ENCODE measurements at regions not wholly inside any gene's neighbourhood (a gene's known extent, or its start where the extent isn't known, plus 50 kb on each side); places are given as distances from the start of the nearest gene placed in this dataset.

DNA sequence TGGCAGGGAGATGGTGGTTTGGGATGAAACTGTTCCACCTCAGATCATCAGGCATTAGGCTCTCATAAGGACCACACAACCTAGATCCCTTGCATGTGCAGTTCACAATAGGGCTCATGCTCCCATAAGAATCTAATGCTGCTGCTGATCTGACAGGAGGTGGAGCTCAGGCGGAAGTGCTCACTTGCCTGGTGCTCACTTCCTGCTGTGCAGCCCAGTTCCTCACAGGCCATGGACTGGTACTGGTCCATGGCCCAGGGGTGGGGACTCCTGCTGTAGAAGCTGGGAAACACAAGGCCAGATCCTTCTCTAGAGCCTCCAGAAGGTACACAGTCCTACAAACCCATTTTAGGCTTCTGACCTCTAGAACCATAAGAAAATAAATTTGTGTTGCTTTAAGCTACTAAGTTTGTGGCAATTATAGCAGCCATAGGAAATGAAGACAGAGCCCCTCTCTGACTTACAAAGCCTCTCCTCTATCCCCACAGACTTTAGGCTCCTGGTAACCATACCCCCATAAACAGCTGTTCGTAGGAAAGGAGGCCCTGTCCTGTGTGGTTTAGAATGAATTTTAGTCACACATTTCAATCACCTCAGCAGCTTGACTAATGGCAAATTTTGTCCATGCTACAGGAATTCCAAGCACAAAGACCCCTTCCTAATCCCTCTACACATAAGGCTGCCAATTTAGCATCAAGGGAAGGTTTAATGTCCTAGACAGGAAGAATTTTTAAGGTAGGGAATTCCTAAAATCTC is 206.1 kb upstream of the PHYHIPL start:
- no peak for DNase-seq (ENCODE audit: low read depth in 2 of 2)

DNA sequence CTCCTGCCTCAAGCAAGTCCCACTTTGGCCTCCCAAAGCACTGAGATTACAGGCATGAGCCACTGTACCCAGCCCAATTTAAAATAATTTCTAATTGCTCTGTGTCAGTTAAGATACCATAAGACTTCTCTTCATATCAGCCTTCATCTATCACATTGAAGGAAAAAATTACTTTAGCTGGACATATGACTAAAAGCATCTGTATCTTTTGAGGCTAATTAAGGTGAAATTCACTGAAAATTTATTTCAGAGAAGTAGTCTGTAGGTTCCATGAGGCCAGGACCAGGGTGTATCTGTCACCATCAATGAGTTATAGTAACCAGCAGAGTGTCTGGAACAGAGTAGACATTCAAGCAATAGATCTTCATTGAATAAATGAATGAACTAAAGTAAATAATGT is 205.2 kb upstream of the PHYHIPL start:
- no peak for DNase-seq (ENCODE audit: low read depth in 2 of 2)

DNA sequence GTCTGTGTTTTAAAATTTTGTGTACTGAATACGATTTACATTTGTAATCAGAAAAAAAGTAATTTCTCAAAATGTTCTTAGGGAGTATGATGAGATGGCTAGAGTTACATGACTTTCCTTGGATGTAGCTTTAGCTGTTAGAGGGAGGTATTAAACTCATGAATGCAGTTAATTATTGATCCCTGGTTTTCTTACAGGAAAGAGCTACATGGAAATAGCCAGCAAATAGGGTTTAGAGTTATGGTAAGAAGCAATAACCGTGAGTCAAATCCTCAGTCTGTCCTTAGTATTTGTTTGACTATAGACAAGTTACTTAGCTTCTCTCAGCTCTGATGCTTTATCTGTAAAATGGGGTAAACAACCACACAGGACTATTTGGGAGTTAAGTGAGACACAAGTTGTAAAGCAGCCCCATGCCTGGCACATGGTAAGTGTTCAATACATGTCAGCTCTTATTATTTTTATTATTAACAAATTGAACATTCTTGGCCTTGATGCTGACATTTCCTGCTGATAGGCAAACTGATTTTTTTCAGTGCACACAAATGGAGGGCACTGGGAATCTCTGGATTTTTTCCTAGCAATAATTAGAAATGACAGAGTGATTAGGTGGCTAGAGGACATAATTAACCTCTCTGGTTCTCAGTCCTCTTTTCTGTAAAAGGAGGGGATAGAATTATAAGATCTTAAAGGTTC is 204.5 kb upstream of the PHYHIPL start:
- no peak for DNase-seq (ENCODE audit: low read depth in 2 of 2)

DNA sequence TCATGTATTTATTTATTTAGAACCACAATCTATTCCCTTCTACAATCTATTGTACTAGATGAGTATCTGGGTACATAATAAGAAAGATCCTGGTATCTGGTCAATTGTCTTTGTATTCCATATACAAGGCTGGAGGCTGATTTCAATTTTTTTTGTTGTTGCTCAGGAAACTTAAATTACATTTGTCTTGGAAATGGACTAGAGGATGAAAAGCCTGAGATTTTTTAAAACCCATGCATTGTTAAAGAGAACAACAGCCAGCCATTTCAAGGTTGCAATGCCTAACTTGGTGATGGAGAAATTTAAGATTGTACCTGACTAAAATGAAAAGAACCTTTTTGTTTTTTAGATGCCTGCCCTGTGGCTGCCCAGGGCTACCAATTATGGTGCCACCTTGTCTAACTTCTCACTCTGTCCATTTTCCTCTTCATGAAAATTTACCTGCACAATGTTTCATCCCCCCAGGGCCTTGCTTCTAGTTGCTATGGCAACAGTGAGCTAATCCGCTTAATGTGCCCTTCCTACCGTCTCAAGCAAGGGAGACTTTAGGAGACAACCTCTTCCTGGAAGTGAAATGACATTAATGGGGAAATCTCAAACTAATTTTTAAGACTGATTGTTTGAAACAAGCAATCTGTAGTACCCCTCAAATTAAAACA is 203.7 kb upstream of the PHYHIPL start:
- DNase-seq (ENCODE audit: low read depth in 2 of 2) = no peak

DNA sequence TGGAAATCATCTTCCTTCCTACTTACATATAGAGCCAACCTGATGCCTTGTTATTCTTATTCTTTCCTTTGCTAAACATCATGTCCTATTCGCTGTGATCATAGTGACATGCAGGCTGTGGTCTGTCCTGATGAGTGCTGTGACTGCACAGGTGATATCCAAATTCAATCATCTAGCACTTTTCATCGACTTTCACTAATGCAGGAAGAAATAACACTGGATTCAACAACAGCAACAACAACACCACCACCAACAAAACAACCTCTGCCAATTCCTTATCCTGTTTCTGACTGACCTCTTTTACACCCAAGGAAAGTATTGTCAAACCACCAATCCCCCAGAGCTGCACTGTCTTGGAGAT is 203.2 kb upstream of the PHYHIPL start:
- no peak for DNase-seq (ENCODE audit: low read depth in 2 of 2)

DNA sequence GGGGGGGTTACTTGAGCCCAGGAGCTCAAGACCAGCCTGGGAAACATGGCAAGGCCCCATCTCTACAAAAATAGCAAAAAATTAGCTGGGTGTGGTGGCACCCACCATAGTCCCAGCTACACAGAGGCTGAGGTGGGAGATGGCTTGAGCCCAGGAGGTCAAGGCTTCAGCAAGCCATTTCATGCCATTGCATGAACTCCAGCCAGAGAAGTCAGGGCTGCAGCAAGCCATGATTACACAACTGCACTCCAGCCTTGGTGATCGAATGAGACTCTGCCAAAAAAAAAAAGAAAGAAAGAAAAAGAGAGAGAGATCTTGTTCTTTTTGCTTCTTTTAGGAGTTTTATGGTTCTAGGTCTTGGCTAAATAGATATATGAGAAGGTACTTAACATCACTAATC is 200.2 kb upstream of the PHYHIPL start:
- DNase-seq (ENCODE audit: low read depth in 2 of 2) = no peak

DNA sequence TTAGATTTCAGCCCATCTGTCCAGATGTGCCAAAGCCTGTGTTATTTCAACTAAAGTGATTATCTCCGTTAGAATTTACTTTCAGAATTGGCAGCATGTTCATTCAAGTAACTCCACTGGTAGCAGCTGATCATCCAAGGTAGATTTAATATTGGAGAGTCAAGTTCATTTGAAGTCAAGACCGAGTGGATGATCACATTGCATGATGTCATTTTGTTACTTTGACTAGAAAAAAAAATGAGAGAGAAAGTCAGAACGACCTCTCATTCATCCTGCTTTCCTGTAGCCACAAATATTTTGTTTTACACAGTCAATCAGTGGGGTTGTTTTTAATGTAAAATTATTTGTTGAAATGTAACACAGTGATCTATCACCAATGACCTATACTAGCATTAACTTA is 196.7 kb upstream of the PHYHIPL start:
- DNase-seq (ENCODE audit: low read depth in 2 of 2) = no peak

DNA sequence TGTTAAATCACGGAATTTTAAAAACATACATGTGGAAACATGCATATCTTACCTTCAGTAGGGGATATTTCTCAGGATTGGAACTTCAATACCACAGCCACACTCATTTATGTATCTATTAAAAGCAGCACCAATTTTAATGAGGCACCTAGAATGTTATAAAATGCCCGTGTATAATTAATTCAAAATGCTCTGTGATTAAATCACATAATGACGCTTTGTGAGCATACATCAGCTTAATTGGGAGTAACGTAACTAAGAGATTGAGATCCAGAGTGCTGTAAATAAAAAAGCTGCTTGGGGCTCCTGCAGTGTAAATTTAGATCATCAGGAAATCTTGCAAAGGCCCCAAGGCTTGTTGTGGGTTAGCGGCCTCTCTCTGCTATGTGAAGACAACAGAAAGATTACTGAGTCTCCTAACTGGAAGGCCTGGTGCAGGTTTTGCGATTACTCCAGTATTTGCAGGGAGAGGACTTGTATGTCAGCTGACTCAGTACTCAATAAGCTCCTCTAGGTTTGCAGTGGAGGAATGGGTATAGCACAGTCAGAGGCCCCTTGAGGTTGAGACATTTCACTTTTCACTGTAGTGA is 195.5 kb upstream of the PHYHIPL start:
- no peak for DNase-seq (ENCODE audit: low read depth in 2 of 2)

DNA sequence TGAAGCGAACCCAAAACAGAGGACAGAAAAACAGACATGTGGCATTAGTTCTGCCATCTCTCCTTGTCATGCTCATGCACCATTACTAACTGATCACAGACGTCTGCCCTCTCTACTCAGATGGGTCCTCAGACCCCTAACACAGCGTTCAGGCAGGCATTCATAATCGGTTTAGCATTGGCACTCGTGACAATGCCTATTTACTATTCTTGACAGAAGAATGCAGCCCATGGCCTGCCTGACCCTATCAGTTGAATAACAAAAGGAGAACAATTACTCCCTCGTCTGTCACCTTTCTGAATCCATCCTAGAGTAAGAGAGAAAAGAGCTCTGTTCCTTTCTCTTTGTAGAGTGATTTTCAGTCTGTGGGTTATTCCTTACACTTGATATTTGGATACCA is 194.6 kb upstream of the PHYHIPL start:
- no peak for DNase-seq (ENCODE audit: low read depth in 2 of 2)

DNA sequence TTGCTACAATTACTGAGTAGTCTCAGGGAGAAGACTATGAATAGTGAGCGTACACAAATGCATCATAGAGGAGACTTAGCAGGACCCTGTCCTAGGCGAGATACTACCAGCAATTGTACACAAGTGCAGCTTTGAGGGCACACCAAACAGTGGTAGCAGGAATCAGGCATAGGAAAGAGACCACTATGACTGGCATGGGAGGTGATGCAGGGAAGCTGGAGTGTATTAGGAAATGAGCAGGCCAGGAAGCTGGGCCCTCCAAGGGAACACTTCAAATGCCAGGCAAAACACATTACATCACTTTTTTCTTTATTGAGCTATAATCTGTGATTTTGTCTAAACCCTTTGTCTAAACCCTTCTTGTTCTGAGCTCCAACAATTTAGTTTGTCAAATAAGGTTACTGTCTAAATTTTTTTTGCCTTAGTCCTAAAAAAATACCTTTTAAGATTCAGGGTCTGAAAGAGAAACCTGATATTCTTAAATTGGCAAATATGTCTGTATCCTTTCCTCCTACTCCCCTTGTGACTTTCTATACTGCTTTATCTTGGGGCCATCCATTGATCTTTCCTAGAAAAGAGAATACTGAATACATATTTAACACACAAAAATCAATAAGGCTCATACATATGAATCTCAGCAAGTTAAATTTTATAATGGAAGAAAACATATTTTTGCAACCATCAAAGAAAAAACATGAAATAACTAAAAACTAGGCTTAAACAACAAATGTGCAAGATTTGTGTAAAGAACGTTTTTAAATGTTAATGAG is 193.8 kb upstream of the PHYHIPL start:
- DNase-seq (ENCODE audit: low read depth in 2 of 2) = no peak

DNA sequence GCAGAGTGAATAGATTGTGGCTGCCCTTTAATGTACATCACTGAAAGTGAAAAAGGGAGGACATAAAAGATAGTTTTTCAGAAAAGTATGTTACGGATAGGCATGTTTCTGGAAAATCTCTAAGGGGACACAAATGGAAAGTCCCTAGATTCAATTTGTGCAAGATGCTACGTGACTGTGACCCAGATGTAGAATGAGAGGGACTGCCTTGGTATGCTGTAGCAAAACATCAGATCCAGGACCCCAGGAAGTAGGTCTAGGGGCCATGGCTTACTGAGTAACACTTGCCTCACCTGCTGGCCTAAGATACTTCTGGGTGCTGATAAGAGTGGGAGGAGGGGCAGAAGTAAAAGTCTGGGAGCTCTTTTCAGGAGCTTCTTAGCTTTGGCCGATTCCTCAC is 191.2 kb upstream of the PHYHIPL start:
- no peak for DNase-seq (ENCODE audit: low read depth in 2 of 2)

DNA sequence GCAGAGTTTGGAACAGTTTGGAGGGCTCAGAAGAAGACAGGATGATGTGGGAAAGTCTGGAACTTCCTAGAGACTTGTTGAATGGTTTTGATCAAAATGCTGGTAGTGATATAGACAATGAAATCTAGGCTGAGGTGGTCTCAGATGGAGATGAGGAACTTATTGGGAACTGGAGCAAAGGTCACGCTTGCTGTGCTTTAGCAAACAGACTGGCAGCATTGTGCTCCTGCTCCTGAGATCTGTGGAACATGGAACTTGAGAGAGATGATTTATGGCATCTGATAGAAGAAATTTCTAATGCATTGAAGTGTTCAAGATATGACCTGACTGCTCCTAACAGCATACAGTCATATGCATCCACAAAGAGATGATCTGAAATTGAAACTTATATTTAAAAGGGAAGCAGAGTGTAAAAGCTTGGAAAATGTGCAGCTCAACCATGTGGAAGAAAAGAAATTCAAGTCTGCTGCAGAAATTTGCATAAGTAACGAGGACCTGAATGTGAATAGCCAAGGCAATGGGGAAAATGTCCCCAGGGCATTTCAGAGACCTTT is 186.9 kb upstream of the PHYHIPL start:
- no peak for DNase-seq (ENCODE audit: low read depth in 2 of 2)

DNA sequence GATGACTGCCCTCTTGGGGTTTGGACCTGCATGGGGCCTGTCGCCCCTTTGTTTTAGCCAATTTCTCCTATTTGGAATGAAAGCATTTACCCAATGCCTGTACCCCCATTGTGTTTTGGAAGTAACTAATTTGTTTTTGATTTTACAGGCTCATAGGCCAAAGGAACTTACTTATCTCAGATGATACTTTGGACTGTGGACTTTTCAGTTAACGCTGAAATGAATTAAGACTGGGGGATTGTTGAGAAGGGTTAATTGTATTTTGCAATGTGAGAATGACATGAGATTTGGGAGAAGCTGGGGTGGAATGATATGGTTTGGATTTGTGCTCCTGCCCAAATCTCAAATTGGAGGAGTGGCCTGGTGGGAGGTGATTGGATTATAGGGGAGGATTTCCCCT is 185.8 kb upstream of the PHYHIPL start:
- DNase-seq (ENCODE audit: low read depth in 2 of 2) = no peak

DNA sequence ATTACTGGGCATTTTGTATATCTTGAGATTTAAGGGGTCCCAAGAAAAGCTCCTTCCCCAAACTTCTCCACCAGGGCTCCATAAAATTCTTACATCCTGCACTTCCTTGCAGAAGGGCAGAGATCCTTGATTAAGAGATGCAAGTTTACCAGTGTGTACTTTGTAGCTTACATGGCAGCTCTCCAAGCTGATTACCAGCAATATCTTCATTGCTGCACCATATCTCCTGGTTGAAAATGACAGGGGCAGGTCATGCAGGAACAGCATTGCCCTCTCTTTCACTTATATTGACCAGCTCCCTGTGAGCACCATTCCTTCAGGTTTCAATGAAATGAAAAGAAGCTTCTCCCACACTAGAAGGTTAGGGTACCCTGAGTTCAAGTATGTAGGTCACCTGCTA is 184.6 kb upstream of the PHYHIPL start:
- DNase-seq (ENCODE audit: low read depth in 2 of 2) = no peak

DNA sequence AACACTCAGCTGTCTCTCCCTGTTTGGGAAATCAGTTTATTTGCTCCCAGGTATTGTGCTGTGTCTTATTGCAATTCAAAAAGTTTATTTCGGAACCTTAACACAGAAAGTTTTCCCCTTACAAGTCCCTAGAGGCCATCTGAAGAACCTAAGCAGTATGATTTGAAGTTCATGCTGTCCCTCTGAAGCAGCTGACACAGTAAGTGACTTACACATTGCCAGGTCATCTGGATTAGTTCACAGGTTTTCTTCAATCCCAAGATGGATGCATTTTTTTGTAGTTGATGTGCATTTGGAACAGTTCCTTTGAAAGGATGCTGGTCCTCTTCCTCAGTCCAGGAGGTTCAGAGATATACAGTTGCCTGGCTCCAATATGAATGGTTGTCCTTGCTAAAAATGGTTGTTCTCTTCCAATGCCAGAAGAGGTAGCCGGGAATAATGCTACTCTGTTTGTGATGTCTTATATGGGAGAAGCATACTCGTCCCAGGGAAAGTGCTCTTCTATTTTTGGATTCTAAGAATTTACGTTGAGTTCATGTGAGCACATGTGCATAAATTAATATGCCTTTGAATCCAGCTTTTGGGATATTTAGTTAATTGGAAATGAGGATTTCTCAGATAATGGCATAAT is 183.5 kb upstream of the PHYHIPL start:
- DNase-seq (ENCODE audit: low read depth in 2 of 2) = no peak

DNA sequence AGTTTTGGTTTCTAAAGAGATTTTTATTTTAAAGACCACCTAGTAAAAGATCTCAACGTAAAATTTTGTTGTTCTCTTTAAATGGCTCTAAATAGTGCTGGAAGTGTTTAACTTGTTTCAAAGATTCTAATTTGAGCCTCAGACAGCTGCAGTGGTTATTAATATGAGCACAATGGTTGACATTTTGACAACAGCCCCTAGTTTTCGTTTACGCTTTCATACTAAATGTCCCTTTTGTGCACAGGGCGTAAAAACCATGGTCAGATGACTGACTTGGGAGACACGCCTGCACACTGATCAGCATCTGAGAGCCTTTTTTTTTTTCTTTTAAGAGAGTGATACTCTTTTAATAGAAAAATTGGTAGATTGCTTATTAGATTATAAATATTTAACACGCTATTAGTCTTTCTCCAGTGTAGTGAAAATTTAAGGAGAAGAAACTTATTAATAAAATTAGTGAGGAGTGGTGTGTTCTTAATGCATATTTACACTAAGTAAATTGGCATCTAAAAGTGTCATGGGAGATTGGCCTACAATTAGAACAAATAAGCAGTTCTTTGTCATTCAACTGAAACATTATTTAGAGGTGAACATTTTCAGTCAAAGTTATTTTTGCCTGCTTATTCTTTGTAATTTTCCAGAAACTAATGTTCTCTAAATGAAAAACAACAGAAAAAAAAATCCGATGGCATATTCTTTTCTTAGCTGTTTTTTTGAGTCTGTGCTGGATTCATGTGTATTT is 182.8 kb upstream of the PHYHIPL start:
- no peak for DNase-seq (ENCODE audit: low read depth in 2 of 2)

DNA sequence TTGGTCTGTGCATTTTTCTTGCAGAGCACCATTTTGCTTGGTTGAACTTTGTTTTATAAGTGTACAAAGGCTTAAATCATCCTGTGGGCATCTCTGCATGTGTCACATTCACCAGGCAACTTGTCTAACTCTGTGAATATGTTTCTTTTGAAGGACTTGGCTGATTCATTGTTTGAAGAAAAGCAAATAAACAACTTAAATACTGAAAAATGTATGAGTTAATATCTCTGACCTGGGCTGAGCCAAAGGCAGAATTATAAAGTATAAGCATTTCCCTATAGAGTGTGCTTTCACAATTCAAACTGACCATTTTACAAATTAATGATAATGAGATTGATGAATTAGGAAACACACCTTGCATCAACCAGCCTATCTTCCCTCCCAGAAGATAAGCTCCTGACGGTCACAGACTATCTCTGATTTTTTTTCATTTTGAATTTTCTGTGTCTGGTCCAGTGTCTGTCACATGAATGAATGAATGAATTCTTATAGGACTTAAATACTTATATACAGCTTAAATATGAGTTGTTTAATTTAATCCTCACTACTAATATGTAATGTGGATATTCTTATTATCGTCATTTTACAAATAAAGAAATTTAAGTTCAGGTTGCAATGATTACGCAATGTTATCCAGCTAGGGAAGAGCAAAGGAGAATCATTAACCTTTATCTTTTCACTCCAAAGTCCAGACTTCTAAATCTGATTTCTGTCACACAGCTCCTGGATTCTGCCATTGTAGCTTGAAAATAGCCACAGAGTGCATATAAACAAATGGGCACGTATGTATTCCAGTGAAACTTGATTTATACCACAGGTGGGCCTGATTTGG is 182.0 kb upstream of the PHYHIPL start:
- no peak for DNase-seq (ENCODE audit: low read depth in 2 of 2)

DNA sequence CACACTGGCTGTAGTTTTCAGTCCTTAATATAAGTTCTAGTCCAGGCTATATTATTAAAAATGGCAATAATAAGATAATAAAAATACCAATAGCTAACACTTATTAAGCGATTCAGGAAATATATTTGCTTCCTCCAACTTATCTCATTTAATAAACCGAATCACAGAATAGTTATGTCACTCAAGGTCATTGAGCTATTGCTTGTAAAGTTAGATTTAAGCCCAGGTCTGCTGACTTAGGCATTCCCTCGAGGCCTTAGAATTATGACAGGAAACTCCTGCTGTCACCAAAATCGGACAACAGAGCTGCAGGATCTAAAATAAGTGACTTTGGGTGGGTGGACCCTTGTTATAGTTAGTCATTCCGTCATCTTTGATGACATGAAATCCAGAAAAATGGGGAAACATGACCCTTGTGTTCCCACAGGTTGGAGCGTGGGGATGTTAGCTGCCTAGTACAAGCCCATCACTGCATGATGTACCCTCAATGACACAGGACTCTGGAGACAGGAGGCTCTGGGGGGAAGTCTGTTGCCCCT is 181.3 kb upstream of the PHYHIPL start:
- no peak for DNase-seq (ENCODE audit: low read depth in 2 of 2)

DNA sequence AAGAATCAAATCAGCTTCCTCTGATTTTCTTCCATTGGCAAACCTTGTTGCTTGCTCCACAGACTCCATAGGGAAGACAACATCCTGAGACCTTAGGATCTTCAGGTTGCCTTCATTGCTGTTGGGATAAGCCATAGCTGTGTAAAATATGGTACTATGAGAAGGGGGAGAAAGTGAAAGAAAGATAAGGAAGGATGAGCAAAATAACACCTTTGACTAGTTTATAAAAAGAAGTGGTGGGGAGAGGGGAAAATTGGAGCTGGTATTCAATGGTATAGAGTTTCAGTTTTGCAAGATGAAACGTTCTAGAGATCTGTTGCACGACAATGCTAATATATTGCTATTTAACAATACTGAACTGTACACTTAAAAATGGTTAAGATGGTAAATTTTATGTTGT is 180.4 kb upstream of the PHYHIPL start:
- no peak for DNase-seq (ENCODE audit: low read depth in 2 of 2)
